NCI-H2107 treated with DMSO at 0.1 percent for 48 hours (cell line): ENCODE measurements at regions not wholly inside any gene's neighbourhood (a gene's known extent, or its start where the extent isn't known, plus 50 kb on each side); places are given as distances from the start of the nearest gene placed in this dataset.

ENCODE experiments used
- DNase-seq: peaks from one replicate; lab custom pipeline; 2025; ENCODE audit not compliant: unreplicated experiment; lab: John Stamatoyannopoulos, UW

- no peak for DNase-seq
Observed at GRCh38 chr2:52222128-52222527, 1190.2 kb upstream of the NRXN1 start.

- DNase-seq = peak; percentile 70
Observed at GRCh38 chr2:52220393-52220792, 1188.5 kb upstream of the NRXN1 start.

- DNase-seq = no peak
Observed at GRCh38 chr2:52210611-52211010, 1178.7 kb upstream of the NRXN1 start.

GRCh38 chr2:52210161-52210560 is 1178.2 kb upstream of the NRXN1 start:
- no peak for DNase-seq

GRCh38 chr2:52194342-52194741 is 1162.4 kb upstream of the NRXN1 start:
- DNase-seq = no peak

GRCh38 chr2:52193804-52194203 is 1161.9 kb upstream of the NRXN1 start:
- DNase-seq = no peak

- DNase-seq = no peak
Observed at GRCh38 chr2:52192656-52193055, 1160.7 kb upstream of the NRXN1 start.

- DNase-seq = no peak
Observed at GRCh38 chr2:52181080-52181479, 1149.1 kb upstream of the NRXN1 start.

- DNase-seq = no peak
Observed at GRCh38 chr2:52178845-52179244, 1146.9 kb upstream of the NRXN1 start.

GRCh38 chr2:52145005-52145404 is 1113.1 kb upstream of the NRXN1 start:
- DNase-seq = no peak

- no peak for DNase-seq
Observed at GRCh38 chr2:52144590-52144989, 1112.7 kb upstream of the NRXN1 start.

- no peak for DNase-seq
Observed at GRCh38 chr2:52141076-52141475, 1109.1 kb upstream of the NRXN1 start.

- DNase-seq = no peak
Observed at GRCh38 chr2:52139241-52139640, 1107.3 kb upstream of the NRXN1 start.

GRCh38 chr2:52135235-52135634 is 1103.3 kb upstream of the NRXN1 start:
- DNase-seq = no peak

- DNase-seq = no peak
Observed at GRCh38 chr2:52128081-52128480, 1096.1 kb upstream of the NRXN1 start.

- DNase-seq = no peak
Observed at GRCh38 chr2:52127527-52127926, 1095.6 kb upstream of the NRXN1 start.

- no peak for DNase-seq
Observed at GRCh38 chr2:52117299-52117698, 1085.4 kb upstream of the NRXN1 start.

GRCh38 chr2:52115750-52116149 is 1083.8 kb upstream of the NRXN1 start:
- DNase-seq = no peak

- no peak for DNase-seq
Observed at GRCh38 chr2:52113338-52113737, 1081.4 kb upstream of the NRXN1 start.

GRCh38 chr2:52112141-52112540 is 1080.2 kb upstream of the NRXN1 start:
- DNase-seq = no peak

GRCh38 chr2:52107124-52107523 is 1075.2 kb upstream of the NRXN1 start:
- DNase-seq = no peak

- DNase-seq = no peak
Observed at GRCh38 chr2:52097071-52097470, 1065.1 kb upstream of the NRXN1 start.

- no peak for DNase-seq
Observed at GRCh38 chr2:52084759-52085158, 1052.8 kb upstream of the NRXN1 start.

- no peak for DNase-seq
Observed at GRCh38 chr2:52083214-52083613, 1051.3 kb upstream of the NRXN1 start.
